GM19099 (cell line): ENCODE measurements at regions not wholly inside any gene's neighbourhood (a gene's known extent, or its start where the extent isn't known, plus 50 kb on each side); places are given as distances from the start of the nearest gene placed in this dataset.

ENCODE experiments used
- POLR2A ChIP-seq: IDR thresholded peaks from 3 replicates; pipeline ENCODE4 v1.6.1; 2011; ENCODE audit warnings: low read depth; ENCODE audit not compliant: insufficient read length; ENCODE audit errors: extremely low read depth

- TF ChIP-seq POLR2A: no peak
These were observed 225.3 kb upstream of the LNX1 start for GRCh38 chr4:53816561-53816960.

GRCh38 chr4:53815281-53815680 lies 224.0 kb upstream of the LNX1 start:
- TF ChIP-seq POLR2A: no peak

- no peak for TF ChIP-seq POLR2A
These were observed 222.7 kb upstream of the LNX1 start for GRCh38 chr4:53813998-53814397.

- TF ChIP-seq POLR2A: no peak
These were observed 219.4 kb upstream of the LNX1 start for GRCh38 chr4:53810643-53811042.

- no peak for TF ChIP-seq POLR2A
These were observed 218.5 kb upstream of the LNX1 start for GRCh38 chr4:53809816-53810215.

- no peak for TF ChIP-seq POLR2A
These were observed 214.0 kb upstream of the LNX1 start for GRCh38 chr4:53805291-53805690.

- TF ChIP-seq POLR2A: no peak
These were observed 213.4 kb upstream of the LNX1 start for GRCh38 chr4:53804719-53805118.

GRCh38 chr4:53802500-53802899 lies 211.2 kb upstream of the LNX1 start:
- TF ChIP-seq POLR2A: no peak

- TF ChIP-seq POLR2A: no peak
These were observed 210.1 kb upstream of the LNX1 start for GRCh38 chr4:53801373-53801772.

GRCh38 chr4:53800741-53801140 lies 209.5 kb upstream of the LNX1 start:
- TF ChIP-seq POLR2A: no peak

- TF ChIP-seq POLR2A: no peak
These were observed 201.8 kb upstream of the LNX1 start for GRCh38 chr4:53793096-53793495.

- TF ChIP-seq POLR2A: no peak
These were observed 199.0 kb upstream of the LNX1 start for GRCh38 chr4:53790286-53790685.

GRCh38 chr4:53788621-53789020 lies 197.3 kb upstream of the LNX1 start:
- no peak for TF ChIP-seq POLR2A

GRCh38 chr4:53788011-53788410 lies 196.7 kb upstream of the LNX1 start:
- no peak for TF ChIP-seq POLR2A

- no peak for TF ChIP-seq POLR2A
These were observed 195.3 kb upstream of the LNX1 start for GRCh38 chr4:53786632-53787031.

GRCh38 chr4:53785996-53786395 lies 194.7 kb upstream of the LNX1 start:
- TF ChIP-seq POLR2A: no peak

GRCh38 chr4:53784112-53784511 lies 192.8 kb upstream of the LNX1 start:
- TF ChIP-seq POLR2A: no peak
